IMR-90 (cell line): ENCODE measurements at regions not wholly inside any gene's neighbourhood (a gene's known extent, or its start where the extent isn't known, plus 50 kb on each side); places are given as distances from the start of the nearest gene placed in this dataset.

Source experiments
- ATAC-seq: fragments of 200-7000 bp; cut with Tn5 transposase; 2 replicates; pipeline ENCODE4 v1.9.1; 2020; ENCODE audit warnings: low read depth, mild to moderate bottlenecking, moderate library complexity
- BruUV-seq: library from RNA; stranded (reverse); fragments of 400-500 nt; replicated peaks from 2 replicates; lab custom pipeline; 2021; lab: Mats Ljungman, UMichigan
- CTCF ChIA-PET: fragments of 300-600 bp; formaldehyde crosslinking; extraction: SDS; loops from one replicate; lab custom pipeline; 2021; ENCODE audit warnings: antibody characterized with exemption; lab: Yijun Ruan, JAX
- POLR2A ChIA-PET: fragments of 300-600 bp; sonication (Branson Sonifier 250); formaldehyde crosslinking; loops from one replicate; lab custom pipeline; 2022; ENCODE audit warnings: antibody characterized with exemption; ENCODE audit not compliant: unreplicated experiment; lab: Charles Lee
- DNase-seq: peaks from one replicate; pipeline ENCODE4 v3.0.0; 2013
- H2AFZ ChIP-seq: replicated peaks from 2 replicates; pipeline ENCODE3; 2013; ENCODE audit warnings: low read length, mild to moderate bottlenecking; ENCODE audit not compliant: poor library complexity
- H2AK5ac ChIP-seq: 2 replicates; pipeline ENCODE4 v1.6.1; 2013; ENCODE audit warnings: low read depth, low read length, inconsistent platforms
- H2AK9ac ChIP-seq: replicated peaks from 2 replicates; pipeline ENCODE3; 2013; ENCODE audit warnings: mild to moderate bottlenecking, low read depth, low read length, moderate library complexity; ENCODE audit not compliant: poor library complexity
- H2BK120ac ChIP-seq: 2 replicates; pipeline ENCODE4 v1.6.1; 2013; ENCODE audit warnings: low read depth, low read length, inconsistent platforms
- H2BK15ac ChIP-seq: 3 replicates; pipeline ENCODE4 v1.6.1; 2013; ENCODE audit warnings: low read depth, low read length, inconsistent platforms
- H2BK20ac ChIP-seq: 2 replicates; pipeline ENCODE4 v1.6.1; 2013; ENCODE audit warnings: low read depth, mild to moderate bottlenecking, inconsistent platforms, low read length, moderate library complexity
- H2BK5ac ChIP-seq: 2 replicates; pipeline ENCODE4 v1.6.1; 2013; ENCODE audit warnings: mild to moderate bottlenecking, low read depth, low read length, inconsistent platforms; ENCODE audit not compliant: poor library complexity, severe bottlenecking
- H3K14ac ChIP-seq: replicated peaks from 2 replicates; pipeline ENCODE4 v1.6.1; 2013; ENCODE audit warnings: low read depth, low read length, inconsistent platforms
- H3K18ac ChIP-seq: 2 replicates; pipeline ENCODE4 v1.6.1; 2013; ENCODE audit warnings: low read depth, low read length, control low read depth
- H3K23ac ChIP-seq: 2 replicates; pipeline ENCODE4 v1.6.1; 2013; ENCODE audit warnings: low read depth, low read length, inconsistent platforms
- H3K27ac ChIP-seq: 2 replicates; pipeline ENCODE4 v1.5.1; 2013; ENCODE audit warnings: mild to moderate bottlenecking, control low read depth, low read length; ENCODE audit not compliant: insufficient read depth
- H3K27me3 ChIP-seq: 2 replicates; pipeline ENCODE4 v1.6.1; 2013; ENCODE audit warnings: low read length; ENCODE audit not compliant: control insufficient read depth, insufficient read depth
- H3K36me3 ChIP-seq: 2 replicates; pipeline ENCODE4 v1.6.1; 2013; ENCODE audit warnings: low read length, mixed read lengths; ENCODE audit not compliant: control insufficient read depth, insufficient read depth
- H3K4ac ChIP-seq: 2 replicates; pipeline ENCODE4 v1.6.1; 2013; ENCODE audit warnings: low read depth, low read length, inconsistent platforms
- H3K4me1 ChIP-seq: 2 replicates; pipeline ENCODE4 v1.6.1; 2013; ENCODE audit warnings: low read length, mixed read lengths; ENCODE audit not compliant: control insufficient read depth, insufficient read depth
- H3K4me2 ChIP-seq: 2 replicates; pipeline ENCODE4 v1.6.1; 2013; ENCODE audit warnings: low read depth, mild to moderate bottlenecking, control low read depth, low read length, moderate library complexity
- H3K4me3 ChIP-seq: 2 replicates; pipeline ENCODE4 v1.5.1; 2013; ENCODE audit warnings: low read depth, mild to moderate bottlenecking, control low read depth, low read length, moderate library complexity; ENCODE audit not compliant: insufficient read depth
- H3K56ac ChIP-seq: 2 replicates; pipeline ENCODE4 v1.6.1; 2013; ENCODE audit warnings: low read length, inconsistent platforms; ENCODE audit not compliant: insufficient read depth; ENCODE audit errors: extremely low read depth
- H3K79me1 ChIP-seq, 2 experiments: 2 replicates each; pipeline ENCODE4 v1.6.1; 2013; ENCODE audit warnings: low read length in 2 of 2, inconsistent platforms in 1 of 2, low read depth in 1 of 2
- H3K9ac ChIP-seq: 2 replicates; pipeline ENCODE4 v1.6.1; 2013; ENCODE audit warnings: low read depth, low read length, control low read depth
- H3K9me1 ChIP-seq: 2 replicates; pipeline ENCODE4 v1.6.1; 2013; ENCODE audit warnings: low read length, inconsistent platforms; ENCODE audit not compliant: insufficient read depth
- H3K9me3 ChIP-seq: 2 replicates; pipeline ENCODE4 v1.6.1; 2013; ENCODE audit warnings: low read length; ENCODE audit not compliant: control insufficient read depth, insufficient read depth
- H4K20me1 ChIP-seq: 2 replicates; pipeline ENCODE4 v1.6.1; 2013; ENCODE audit warnings: low read length, inconsistent platforms; ENCODE audit not compliant: insufficient read depth
- H4K5ac ChIP-seq: 2 replicates; pipeline ENCODE4 v1.6.1; 2013; ENCODE audit warnings: mild to moderate bottlenecking, low read depth, low read length, control low read depth
- H4K8ac ChIP-seq, 2 experiments: 2 replicates each; pipeline ENCODE4 v1.6.1; 2013; ENCODE audit warnings: low read depth in 2 of 2, low read length in 2 of 2, control low read depth in 1 of 2, inconsistent platforms in 1 of 2
- H4K91ac ChIP-seq: 2 replicates; pipeline ENCODE4 v1.6.1; 2013; ENCODE audit warnings: low read depth, low read length, inconsistent platforms; ENCODE audit not compliant: insufficient read depth
- BHLHE40 ChIP-seq: fragments of 150-350 bp; IDR thresholded peaks from 2 replicates; pipeline ENCODE4 v1.6.1; 2016; ENCODE audit warnings: mild to moderate bottlenecking, low read depth, low read length
- CEBPB ChIP-seq: IDR thresholded peaks from 2 replicates; pipeline ENCODE4 v1.6.1; 2012; ENCODE audit warnings: low read depth, low read length, improper control_type of control experiment
- CHD1 ChIP-seq: IDR thresholded peaks from 2 replicates; pipeline ENCODE4 v1.6.1; 2012; ENCODE audit warnings: low read depth, low read length, improper control_type of control experiment
- ELK1 ChIP-seq: fragments of 150-350 bp; IDR thresholded peaks from 2 replicates; pipeline ENCODE4 v1.6.1; 2016; ENCODE audit warnings: low read depth, mild to moderate bottlenecking, low read length, moderate library complexity, borderline replicate concordance
- FOS ChIP-seq: fragments of 150-350 bp; IDR thresholded peaks from 2 replicates; pipeline ENCODE4 v1.6.1; 2016; ENCODE audit warnings: low read depth, low read length
- MAFK ChIP-seq: IDR thresholded peaks from 2 replicates; pipeline ENCODE4 v1.6.1; 2012; ENCODE audit warnings: low read depth, low read length, improper control_type of control experiment
- MAZ ChIP-seq: IDR thresholded peaks from 2 replicates; pipeline ENCODE4 v1.6.1; 2012; ENCODE audit warnings: low read depth, mild to moderate bottlenecking, low read length, improper control_type of control experiment, moderate library complexity, borderline replicate concordance
- RAD21 ChIP-seq: IDR thresholded peaks from 2 replicates; pipeline ENCODE4 v1.6.1; 2012; ENCODE audit warnings: low read length, improper control_type of control experiment
- RCOR1 ChIP-seq: IDR thresholded peaks from 2 replicates; pipeline ENCODE4 v1.6.1; 2012; ENCODE audit warnings: mild to moderate bottlenecking, low read length, improper control_type of control experiment; ENCODE audit not compliant: insufficient replicate concordance
- RFX5 ChIP-seq: IDR thresholded peaks from 2 replicates; pipeline ENCODE4 v1.8.0; 2012; ENCODE audit warnings: low read depth, mild to moderate bottlenecking, low read length, moderate library complexity
- WGBS, 2 experiments: methylation state at CpG; one replicate each; pipeline versions ENCODE4 v1.1.5 to v1.1.7; 2013; ENCODE audit warnings: missing lambda C conversion rate in 2 of 2; ENCODE audit not compliant: insufficient read length in 1 of 2; ENCODE audit errors: extremely low coverage in 2 of 2; 5-methylcytosine and 5-hydroxymethylcytosine counted together
- dilution Hi-C: fragments of 300-500 bp; cut with HindIII; formaldehyde crosslinking; loops from one replicate; pipeline ENCODE4 v1.14.3; 2018; ENCODE audit warnings: low sequenced_read_pairs; ENCODE audit not compliant: unreplicated experiment
- in situ Hi-C: fragments of 300-500 bp; cut with MboI; formaldehyde crosslinking; loops from 3 replicates; pipeline ENCODE4 v1.14.3; 2019; ENCODE audit warnings: low sequenced_read_pairs, inconsistent platforms, mixed read lengths
- intact Hi-C: fragments of 100-400 bp; cut with micrococcal nuclease; formaldehyde crosslinking; loops from 2 replicates; pipeline ENCODE4 v1.10.0; 2022
- TF ChIP-seq, protein P1 (sequence below): conservative IDR thresholded peaks from 2 replicates; pipeline ENCODE4 v1.5.1; 2012; ENCODE audit warnings: mild to moderate bottlenecking, low read depth, low read length, improper control_type of control experiment

GRCh38 chr11:121715405-121715804, 262.6 kb upstream of the SORL1-AS1 start:
- H3K4ac ChIP-seq: no peak overlapping the region
- H4K91ac ChIP-seq: peak overlapping the region; percentile 9; the same call in 1 of the 2 replicates
- POLR2A ChIA-PET: no interaction called here
- no peak overlapping the region for H3K23ac ChIP-seq
- H4K5ac ChIP-seq: no peak overlapping the region
- no peaks in the 10 kb centered on the region for H4K20me1 ChIP-seq
- BruUV-seq: no TSS peak
- TF ChIP-seq CHD1 (no peak), RFX5 (no peak), MAFK (no peak), RCOR1 (no peak), FOS (no peak), CEBPB (no peak), RAD21 (no peak), MAZ (no peak), BHLHE40 (no peak), ELK1 (no peak)
- TF ChIP-seq, protein P1, sequence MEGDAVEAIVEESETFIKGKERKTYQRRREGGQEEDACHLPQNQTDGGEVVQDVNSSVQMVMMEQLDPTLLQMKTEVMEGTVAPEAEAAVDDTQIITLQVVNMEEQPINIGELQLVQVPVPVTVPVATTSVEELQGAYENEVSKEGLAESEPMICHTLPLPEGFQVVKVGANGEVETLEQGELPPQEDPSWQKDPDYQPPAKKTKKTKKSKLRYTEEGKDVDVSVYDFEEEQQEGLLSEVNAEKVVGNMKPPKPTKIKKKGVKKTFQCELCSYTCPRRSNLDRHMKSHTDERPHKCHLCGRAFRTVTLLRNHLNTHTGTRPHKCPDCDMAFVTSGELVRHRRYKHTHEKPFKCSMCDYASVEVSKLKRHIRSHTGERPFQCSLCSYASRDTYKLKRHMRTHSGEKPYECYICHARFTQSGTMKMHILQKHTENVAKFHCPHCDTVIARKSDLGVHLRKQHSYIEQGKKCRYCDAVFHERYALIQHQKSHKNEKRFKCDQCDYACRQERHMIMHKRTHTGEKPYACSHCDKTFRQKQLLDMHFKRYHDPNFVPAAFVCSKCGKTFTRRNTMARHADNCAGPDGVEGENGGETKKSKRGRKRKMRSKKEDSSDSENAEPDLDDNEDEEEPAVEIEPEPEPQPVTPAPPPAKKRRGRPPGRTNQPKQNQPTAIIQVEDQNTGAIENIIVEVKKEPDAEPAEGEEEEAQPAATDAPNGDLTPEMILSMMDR: no peak
- 0 out of 2 replicates have a peak overlapping the region, but pooled peaks have one; percentile 27 for H2AK5ac ChIP-seq
- no peak overlapping the region for H3K56ac ChIP-seq
- H3K18ac ChIP-seq: no peak overlapping the region
- H3K14ac ChIP-seq: peak overlapping the region; percentile 7; the same call in 1 of the 2 replicates
- H3K9me1 ChIP-seq: no peaks in the 10 kb centered on the region
- H2BK15ac ChIP-seq: peak overlapping the region; percentile 82
- H2AK9ac ChIP-seq: no peak overlapping the region
- H3K27ac ChIP-seq: no peak overlapping the region
- DNase-seq (no peak), ATAC-seq (no peak)
- H3K79me1 ChIP-seq: no peaks in the 10 kb centered on the region
- H2BK120ac ChIP-seq: no peak overlapping the region
- intact Hi-C loops (no loop called here), dilution Hi-C loops (no loop called here), in situ Hi-C loops (no loop called here)
- no peak overlapping the region for H2BK20ac ChIP-seq
- no peaks in the 10 kb centered on the region for H3K9me3 ChIP-seq
- H3K27me3 ChIP-seq: no peaks in the 10 kb centered on the region
- no CpG with 5 or more reads among the region's 4 CpGs for WGBS, 2 experiments
- CTCF ChIA-PET: interaction anchor here (0.5 to 0.9 kb wide), 3 partner anchors 14 to 627 kb away, joined by 3 read pairs; no protein-coding TSS in a partner anchor
- no peak overlapping the region for H3K4me2 ChIP-seq
- no peak overlapping the region for H2AFZ ChIP-seq
- peaks cover 2% of the 10 kb centered on the region for H3K4me1 ChIP-seq
- peak overlapping the region; percentile 8 for H2BK5ac ChIP-seq
- peak overlapping the region in 1 of 2 experiments; percentile 36; a peak in 1 of 4 replicates for H4K8ac ChIP-seq
- H3K36me3 ChIP-seq: no peaks in the 10 kb centered on the region
- no peak overlapping the region for H3K9ac ChIP-seq
- H3K4me3 ChIP-seq: no peak overlapping the region
